CD14-positive monocyte (primary cell): ENCODE measurements at regions not wholly inside any gene's neighbourhood (a gene's known extent, or its start where the extent isn't known, plus 50 kb on each side); places are given as distances from the start of the nearest gene placed in this dataset.

Experiments used
- DNase-seq, 3 donors: peaks; one replicate each; pipeline ENCODE4 v3.0.0-alpha.2; 2011 to 2022
- H2AFZ ChIP-seq: 2 replicates; pipeline ENCODE4 v1.6.0; 2012; ENCODE audit warnings: mild to moderate bottlenecking, low read depth, low read length, inconsistent platforms; ENCODE audit not compliant: insufficient read depth, poor library complexity, severe bottlenecking
- H3K27ac ChIP-seq, 2 donors: 1 replicate in 1 of 2; 2 replicates in 1 of 2; pipeline ENCODE4 v1.5.1; 2012 to 2013; ENCODE audit warnings: low read length in 2 of 2, control low read depth in 1 of 2, inconsistent platforms in 1 of 2, low read depth in 1 of 2, mild to moderate bottlenecking in 1 of 2
- H3K27me3 ChIP-seq, 2 donors: one replicate each; pipeline versions ENCODE4 v1.6.0 to v1.6.1; 2011 to 2013; ENCODE audit warnings: low read length in 2 of 2; ENCODE audit not compliant: control insufficient read depth in 2 of 2, insufficient read depth in 2 of 2
- H3K36me3 ChIP-seq, 2 donors: replicated peaks in 1 of 2; 1 replicate in 1 of 2; 2 replicates in 1 of 2; pipeline versions ENCODE4 v1.5.1 to v1.6.1; 2012 to 2013; ENCODE audit warnings: low read length in 2 of 2, control low read depth in 1 of 2, inconsistent platforms in 1 of 2, mild to moderate bottlenecking in 1 of 2; ENCODE audit not compliant: insufficient read depth in 2 of 2, control insufficient read depth in 1 of 2
- H3K4me1 ChIP-seq, 2 donors: 1 replicate in 1 of 2; 2 replicates in 1 of 2; pipeline versions ENCODE4 v1.5.1 to v1.6.1; 2012 to 2013; ENCODE audit warnings: low read length in 2 of 2, control low read depth in 1 of 2, inconsistent platforms in 1 of 2, mild to moderate bottlenecking in 1 of 2, moderate library complexity in 1 of 2; ENCODE audit not compliant: insufficient read depth in 2 of 2, control insufficient read depth in 1 of 2
- H3K4me2 ChIP-seq: replicated peaks from 2 replicates; pipeline ENCODE3; 2012; ENCODE audit warnings: low read length, moderate library complexity, mild to moderate bottlenecking; ENCODE audit not compliant: poor library complexity, severe bottlenecking; ENCODE audit errors: extremely low read depth
- H3K4me3 ChIP-seq, 3 experiments: fragments of 200-600 bp in 1 of 3; sonication (generic) in 1 of 3; replicated peaks in 1 of 3; 1 replicate in 2 of 3; 2 replicates in 1 of 3; pipeline ENCODE4 v1.5.1; 2011 to 2013; ENCODE audit warnings: low read length in 3 of 3, mild to moderate bottlenecking in 3 of 3, control low read depth in 2 of 3, low read depth in 2 of 3, inconsistent platforms in 1 of 3, moderate library complexity in 1 of 3
- H3K79me2 ChIP-seq: 2 replicates; pipeline ENCODE4 v1.6.0; 2012; ENCODE audit warnings: mild to moderate bottlenecking, control low read depth, inconsistent platforms, low read length, moderate library complexity; ENCODE audit not compliant: insufficient read depth
- H3K9ac ChIP-seq: 2 replicates; pipeline ENCODE4 v1.6.0; 2017; ENCODE audit warnings: low read length, mild to moderate bottlenecking; ENCODE audit not compliant: insufficient read depth, poor library complexity, severe bottlenecking
- H3K9me3 ChIP-seq, 2 donors: replicated peaks in 1 of 2; 1 replicate in 1 of 2; 2 replicates in 1 of 2; pipeline versions ENCODE4 v1.5.1 to v1.6.1; 2012 to 2013; ENCODE audit warnings: low read length in 2 of 2, control low read depth in 1 of 2; ENCODE audit not compliant: control insufficient read depth in 1 of 2, insufficient read depth in 1 of 2
- H4K20me1 ChIP-seq: 2 replicates; pipeline ENCODE4 v1.6.0; 2012; ENCODE audit warnings: mild to moderate bottlenecking, low read length, control low read depth, moderate library complexity; ENCODE audit not compliant: insufficient read depth
- H3K27ac Mint-ChIP-seq, 7 donors: one replicate each; pipeline ENCODE4 v1.8.0; 2020; ENCODE audit warnings: mild to moderate bottlenecking in 7 of 7, mixed read lengths in 7 of 7, moderate library complexity in 6 of 7, inconsistent platforms in 2 of 7
- H3K27me3 Mint-ChIP-seq, 3 donors: one replicate each; pipeline ENCODE4 v1.8.0; 2021 to 2022; ENCODE audit warnings: low read depth in 3 of 3, mild to moderate bottlenecking in 3 of 3, mixed read lengths in 3 of 3, moderate library complexity in 3 of 3, inconsistent platforms in 1 of 3
- H3K36me3 Mint-ChIP-seq, 2 donors: one replicate each; pipeline ENCODE4 v1.8.0; 2020; ENCODE audit warnings: mixed read lengths in 2 of 2, inconsistent platforms in 1 of 2, mild to moderate bottlenecking in 1 of 2
- H3K4me1 Mint-ChIP-seq: one replicate; pipeline ENCODE4 v1.8.0; 2020; ENCODE audit warnings: mild to moderate bottlenecking, mixed read lengths
- H3K4me3 Mint-ChIP-seq, 2 donors: one replicate each; pipeline ENCODE4 v1.8.0; 2020; ENCODE audit warnings: mild to moderate bottlenecking in 2 of 2, mixed read lengths in 2 of 2, moderate library complexity in 1 of 2
- H3K9me3 Mint-ChIP-seq, 7 donors: one replicate each; pipeline ENCODE4 v1.8.0; 2020 to 2022; ENCODE audit warnings: mixed read lengths in 7 of 7, mild to moderate bottlenecking in 6 of 7, moderate library complexity in 6 of 7, inconsistent platforms in 2 of 7
- CTCF ChIP-seq: fragments of 200-600 bp; IDR thresholded peaks from one replicate; pipeline ENCODE4 v1.8.0; 2022; ENCODE audit warnings: antibody characterized with exemption, mild to moderate bottlenecking
- WGBS: methylation state at CpG from one replicate; pipeline ENCODE4 v1.1.5; 2013; ENCODE audit warnings: missing lambda C conversion rate; ENCODE audit not compliant: insufficient coverage; 5-methylcytosine and 5-hydroxymethylcytosine counted together
- intact Hi-C, 2 donors: fragments of 100-400 bp; cut with micrococcal nuclease; formaldehyde crosslinking; loops; one replicate each; pipeline versions ENCODE4 v1.15.0 to v1.15.1; 2023

GRCh38 chr3:177824841-177825240 is 627.6 kb upstream of the TBL1XR1 start:
- no peaks in the 10 kb centered on the region for H3K79me2 ChIP-seq
- intact Hi-C loops = no loop called here
- no peak overlapping the region for H3K27ac Mint-ChIP-seq
- H3K4me1 ChIP-seq = peaks cover 8 to 12% of the 10 kb centered on the region in 2 donors
- WGBS = no CpG with 5 or more reads among the region's 4 CpGs
- no peak for TF ChIP-seq CTCF
- peaks cover 15% of the 10 kb centered on the region for H3K4me1 Mint-ChIP-seq
- no peaks in the 10 kb centered on the region for H4K20me1 ChIP-seq
- no peaks in the 10 kb centered on the region for H3K9me3 Mint-ChIP-seq
- no peak overlapping the region for H3K4me3 ChIP-seq
- peaks cover 0 to 3% (median 3%) of the 10 kb centered on the region in 3 donors for H3K27me3 Mint-ChIP-seq
- H3K4me2 ChIP-seq = no peak overlapping the region
- H3K27me3 ChIP-seq = no peaks in the 10 kb centered on the region
- H3K9me3 ChIP-seq = no peaks in the 10 kb centered on the region
- DNase-seq = no peak
- H3K9ac ChIP-seq = no peak overlapping the region
- no peaks in the 10 kb centered on the region for H3K36me3 Mint-ChIP-seq
- no peak overlapping the region for H3K4me3 Mint-ChIP-seq
- no peak overlapping the region for H3K27ac ChIP-seq
- H2AFZ ChIP-seq = no peak overlapping the region
- no peaks in the 10 kb centered on the region for H3K36me3 ChIP-seq

GRCh38 chr3:177826253-177826652 is 629.0 kb upstream of the TBL1XR1 start:
- no peak overlapping the region for H3K27ac ChIP-seq
- TF ChIP-seq CTCF = no peak
- no peaks in the 10 kb centered on the region for H3K36me3 ChIP-seq
- no peaks in the 10 kb centered on the region for H3K79me2 ChIP-seq
- no peaks in the 10 kb centered on the region for H3K9me3 Mint-ChIP-seq
- H3K4me1 Mint-ChIP-seq = peaks cover 1% of the 10 kb centered on the region
- no peaks in the 10 kb centered on the region for H3K9me3 ChIP-seq
- WGBS = 93% methylated on average over 8 of the region's 10 CpGs
- H3K4me3 ChIP-seq = no peak overlapping the region
- H3K9ac ChIP-seq = no peak overlapping the region
- H3K4me3 Mint-ChIP-seq = no peak overlapping the region
- no peak overlapping the region for H2AFZ ChIP-seq
- no peaks in the 10 kb centered on the region for H3K27me3 ChIP-seq
- intact Hi-C loops = no loop called here
- peak overlapping the region in 1 of 7 donors; percentile 21 for H3K27ac Mint-ChIP-seq
- no peaks in the 10 kb centered on the region for H3K36me3 Mint-ChIP-seq
- no peak for DNase-seq
- H3K4me1 ChIP-seq = no peaks in the 10 kb centered on the region
- H4K20me1 ChIP-seq = no peaks in the 10 kb centered on the region
- no peak overlapping the region for H3K4me2 ChIP-seq
- H3K27me3 Mint-ChIP-seq = peaks cover 0 to 4% (median 3%) of the 10 kb centered on the region in 3 donors
